HG02763 (cell line): ENCODE measurements at regions not wholly inside any gene's neighbourhood (a gene's known extent, or its start where the extent isn't known, plus 50 kb on each side); places are given as distances from the start of the nearest gene placed in this dataset.

Experiments used
- ATAC-seq: cut with Tn5 transposase; IDR thresholded peaks from one replicate; pipeline ENCODE4 v1.9.1; 2021; ENCODE audit warnings: mild to moderate bottlenecking, moderate library complexity; ENCODE audit not compliant: unreplicated experiment

- ATAC-seq = no peak
Observed at GRCh38 chr1:162924179-162924578, 63.2 kb upstream of the CCDC190 start.

DNA sequence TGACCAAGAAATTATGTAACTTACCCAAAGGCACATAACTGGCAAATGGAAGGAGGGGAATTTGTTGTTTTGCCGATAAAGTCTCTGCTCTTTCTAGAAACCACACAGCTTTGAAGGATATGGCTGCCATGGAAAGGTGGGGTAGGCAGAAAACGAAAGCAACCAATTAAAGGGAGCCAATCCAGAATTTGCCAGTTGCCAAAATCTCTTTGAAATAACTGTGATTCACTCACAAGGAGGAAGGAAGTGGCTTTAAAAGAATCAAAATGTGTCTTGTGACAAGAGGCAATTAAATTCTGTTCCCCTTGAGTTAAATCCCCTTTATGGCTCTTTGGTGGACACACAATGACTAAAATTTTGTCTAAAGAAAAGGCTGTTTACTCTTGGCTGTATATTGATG lies 61.2 kb upstream of the CCDC190 start:
- ATAC-seq = no peak

GRCh38 chr1:162921311-162921710 lies 60.3 kb upstream of the CCDC190 start:
- no peak for ATAC-seq

DNA sequence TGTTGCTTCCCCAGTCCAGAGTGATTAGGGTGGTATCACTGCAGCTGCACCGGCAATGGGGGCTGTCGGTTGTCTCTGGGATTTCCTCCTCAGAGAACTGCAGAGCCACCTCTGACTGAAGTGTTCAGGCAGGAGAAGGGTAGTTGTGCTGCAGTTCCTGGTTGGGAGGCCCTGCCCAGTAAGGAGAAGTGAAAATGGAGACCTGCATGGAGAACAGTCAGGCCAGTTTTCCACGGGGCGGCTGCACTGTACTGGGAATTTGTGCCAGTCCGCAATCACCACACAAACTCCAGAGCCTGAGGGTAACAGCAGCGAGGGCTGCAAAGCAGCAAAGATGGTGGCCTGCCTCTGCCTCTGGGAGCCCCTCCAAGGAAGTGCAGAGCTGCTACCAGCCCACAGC lies 58.1 kb upstream of the CCDC190 start:
- ATAC-seq = no peak

GRCh38 chr1:162918151-162918754 lies 57.3 kb upstream of the CCDC190 start:
- ATAC-seq = no peak

GRCh38 chr1:162916821-162917613 lies 56.0 kb upstream of the CCDC190 start:
- no peak for ATAC-seq

- ATAC-seq = no peak
Observed at GRCh38 chr1:162916407-162916806, 55.4 kb upstream of the CCDC190 start.

DNA sequence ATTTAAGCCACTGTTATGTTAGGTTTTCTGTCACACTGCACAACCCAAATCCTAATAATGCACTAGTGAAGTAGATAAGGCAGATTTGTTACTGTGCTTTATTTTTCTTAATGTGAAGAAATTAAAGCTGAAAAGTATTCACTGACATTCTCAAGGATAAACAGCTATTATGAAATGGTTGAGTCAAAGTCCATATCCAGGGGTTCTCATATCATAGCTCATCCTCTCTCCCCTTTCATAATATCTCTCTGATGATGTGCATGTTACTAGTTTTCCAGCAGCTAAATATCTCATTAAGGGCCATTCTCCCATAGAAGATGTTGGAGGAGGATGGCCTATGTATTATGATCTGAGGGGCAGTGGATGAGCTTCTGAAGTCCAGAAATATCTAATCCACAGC lies 53.6 kb upstream of the CCDC190 start:
- no peak for ATAC-seq

GRCh38 chr1:162913345-162913744 lies 52.4 kb upstream of the CCDC190 start:
- no peak for ATAC-seq

DNA sequence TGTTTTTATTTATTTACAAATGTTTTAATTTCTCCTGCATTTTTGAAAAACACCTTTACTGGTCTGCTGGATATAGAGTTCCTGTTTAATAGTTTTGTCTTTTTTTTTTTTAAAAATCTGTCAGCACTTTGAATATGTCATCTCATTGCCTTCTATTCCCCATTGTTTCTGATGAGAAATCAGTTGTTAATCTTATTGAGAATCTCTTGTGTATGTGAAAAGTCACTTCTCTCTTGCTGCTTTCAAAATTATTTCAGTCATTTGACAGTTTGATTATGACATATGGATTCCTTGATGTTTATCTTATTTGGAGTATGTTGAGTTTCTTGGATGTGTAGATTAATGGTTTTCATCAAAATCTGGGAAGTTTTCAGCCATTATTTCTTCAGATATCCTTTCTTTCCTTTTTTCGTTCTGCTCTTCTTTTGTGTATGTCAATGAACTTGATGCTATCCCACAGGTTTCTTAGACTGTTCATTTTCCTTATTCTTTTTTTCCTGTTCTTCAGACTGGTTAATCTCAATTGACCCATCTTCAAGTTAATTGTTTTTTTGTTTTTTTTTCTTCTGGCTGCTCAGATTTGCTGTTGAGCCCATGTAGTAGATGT lies 51.2 kb upstream of the CCDC190 start:
- no peak for ATAC-seq
